NAMALWA (cell line): ENCODE measurements at regions not wholly inside any gene's neighbourhood (a gene's known extent, or its start where the extent isn't known, plus 50 kb on each side); places are given as distances from the start of the nearest gene placed in this dataset.

Experiments
- DNase-seq: peaks from one replicate; pipeline ENCODE4 v3.0.0-alpha.2; 2015; ENCODE audit warnings: low spot score

DNA sequence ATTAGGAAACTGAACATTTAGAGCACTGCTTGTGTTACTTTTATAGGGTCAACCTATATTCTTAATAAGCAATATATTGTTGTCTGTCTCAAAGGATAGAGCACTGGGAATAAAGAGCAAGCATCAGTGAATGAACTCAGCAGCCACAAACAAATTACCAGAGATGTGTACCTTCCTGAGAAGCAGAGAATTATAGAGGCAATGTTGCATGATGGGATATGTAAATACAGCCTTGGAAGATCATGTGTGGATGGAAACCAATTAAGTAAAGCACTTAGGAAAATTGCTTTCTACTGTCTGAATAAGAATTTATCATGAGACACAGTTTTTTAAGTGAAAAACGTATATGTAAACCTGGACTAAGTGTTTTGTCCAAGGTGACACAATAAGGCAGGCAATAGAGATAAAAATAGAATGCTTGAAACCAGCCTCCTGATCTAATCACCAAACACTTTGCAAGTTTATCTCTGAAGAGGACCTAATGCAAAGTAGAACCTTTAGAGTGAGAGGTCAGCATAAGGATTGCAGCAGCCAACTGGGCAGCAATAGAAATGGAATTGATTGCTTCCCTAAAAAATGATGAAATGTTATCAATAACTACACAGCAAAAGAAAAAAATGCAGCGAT, 848.0 kb downstream of the TUSC7 start:
- DNase-seq, result no peak

DNA sequence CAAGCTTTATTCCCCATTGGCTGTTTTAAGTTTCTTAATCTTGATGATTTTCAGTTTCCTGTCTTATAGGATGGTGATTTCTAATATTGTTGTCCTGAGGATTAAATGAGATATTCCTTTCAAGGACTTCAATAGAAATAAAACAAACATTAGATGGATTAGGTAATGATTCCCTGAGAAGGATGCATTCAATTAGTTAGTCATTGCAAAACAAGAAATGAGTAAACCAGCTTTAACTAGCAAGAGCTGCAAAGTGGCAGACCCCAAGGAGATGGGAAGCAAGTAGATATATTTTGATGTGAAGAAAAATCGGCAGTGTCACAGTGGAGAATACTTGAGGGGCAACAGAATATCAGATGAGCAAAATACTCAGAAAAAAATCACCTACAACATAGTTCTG, 849.1 kb downstream of the TUSC7 start:
- DNase-seq, result no peak

DNA sequence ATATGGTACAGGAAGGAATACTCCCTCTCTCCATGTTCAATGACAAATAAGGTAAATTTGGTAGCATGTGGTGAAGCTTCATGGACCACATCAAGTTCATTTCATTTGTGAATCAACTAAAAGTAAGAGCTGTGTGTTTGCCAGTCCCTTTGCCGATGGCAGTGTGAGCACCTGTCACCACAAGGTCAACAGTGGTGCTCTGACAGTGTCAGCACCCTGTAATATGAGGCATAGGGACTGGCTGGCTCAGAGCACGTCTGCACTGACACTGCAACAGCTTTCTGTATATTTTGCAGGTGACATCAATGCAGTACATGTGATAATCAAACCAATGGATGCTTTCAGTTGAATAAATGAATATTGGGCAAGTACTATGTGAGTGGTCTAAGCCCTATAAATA, 852.4 kb downstream of the TUSC7 start:
- no peak for DNase-seq

DNA sequence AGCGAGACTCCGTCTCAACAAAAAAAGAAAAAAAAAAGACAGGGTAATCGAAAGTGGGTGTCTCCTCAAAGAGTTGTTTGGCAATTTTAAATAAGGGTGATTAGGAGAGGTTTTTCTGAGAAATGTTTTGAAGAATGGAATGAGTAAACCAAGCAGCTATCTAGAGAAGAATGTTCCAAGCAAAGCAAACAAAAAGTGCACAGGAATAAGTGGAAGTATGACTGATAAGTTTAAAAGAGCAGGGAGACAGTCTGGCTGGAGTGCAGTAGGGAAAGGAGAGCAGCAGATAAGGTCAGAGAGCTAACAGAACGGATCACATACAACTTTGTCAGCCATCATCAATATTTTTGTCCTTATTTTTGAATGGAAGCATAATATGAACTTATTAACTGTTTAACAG, 853.5 kb downstream of the TUSC7 start:
- no peak for DNase-seq

DNA sequence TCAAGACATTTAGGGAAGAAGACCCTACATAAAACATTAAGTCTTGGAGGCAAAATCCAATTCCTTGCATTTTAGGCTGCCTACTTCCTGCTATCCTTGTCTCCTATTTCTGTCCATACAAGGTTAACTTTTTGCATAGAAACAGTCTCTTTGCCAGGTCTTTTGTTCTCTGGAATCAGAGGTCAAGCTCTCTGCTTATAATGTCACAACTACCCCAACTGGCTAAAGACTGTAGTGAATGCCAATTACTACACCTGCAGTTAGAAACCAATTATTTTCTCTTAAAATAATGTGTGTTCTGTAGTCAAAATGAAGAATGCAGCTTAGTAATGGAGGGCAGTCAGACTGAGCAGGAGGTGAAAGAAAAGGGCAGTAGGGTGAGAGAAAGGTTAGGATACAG, 856.2 kb downstream of the TUSC7 start:
- DNase-seq, result no peak

DNA sequence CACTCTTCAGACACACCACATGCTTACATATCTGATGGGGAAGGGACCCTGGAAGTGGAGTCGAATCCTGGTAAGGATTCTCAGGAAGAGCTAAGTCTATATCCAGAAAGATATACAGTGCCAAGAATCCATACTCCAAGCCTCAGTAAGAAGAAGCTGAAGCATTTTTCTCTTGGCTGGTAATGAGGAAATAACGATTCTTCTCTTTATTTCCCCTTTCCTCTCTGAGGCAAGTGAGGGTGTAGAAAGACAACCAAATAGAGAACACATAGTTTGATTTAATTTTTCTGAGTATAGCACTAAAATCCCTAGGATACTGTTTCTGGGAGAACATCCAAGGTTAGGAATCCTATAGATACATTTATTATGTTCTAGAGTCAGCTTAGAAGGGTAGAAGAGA, 857.3 kb downstream of the TUSC7 start:
- DNase-seq, result no peak

DNA sequence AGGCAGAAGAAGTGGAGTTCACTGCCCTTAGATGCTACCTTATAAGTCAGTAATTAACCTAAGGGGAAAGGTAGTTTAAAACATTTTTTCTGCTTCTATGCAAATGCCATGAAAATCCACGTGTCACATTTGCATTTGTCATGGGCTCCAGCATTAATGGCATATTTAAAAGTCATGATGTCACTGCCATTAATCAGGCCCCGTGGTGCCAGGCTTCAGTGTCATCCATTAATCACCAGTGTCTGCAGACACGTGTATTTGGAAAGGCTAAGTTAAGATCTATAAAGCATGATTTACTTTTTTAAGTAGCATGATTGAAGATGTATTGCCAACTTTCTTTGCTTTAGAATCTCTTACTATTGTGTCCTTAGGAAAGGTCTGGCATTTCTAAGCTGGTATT, 857.8 kb downstream of the TUSC7 start:
- no peak for DNase-seq

DNA sequence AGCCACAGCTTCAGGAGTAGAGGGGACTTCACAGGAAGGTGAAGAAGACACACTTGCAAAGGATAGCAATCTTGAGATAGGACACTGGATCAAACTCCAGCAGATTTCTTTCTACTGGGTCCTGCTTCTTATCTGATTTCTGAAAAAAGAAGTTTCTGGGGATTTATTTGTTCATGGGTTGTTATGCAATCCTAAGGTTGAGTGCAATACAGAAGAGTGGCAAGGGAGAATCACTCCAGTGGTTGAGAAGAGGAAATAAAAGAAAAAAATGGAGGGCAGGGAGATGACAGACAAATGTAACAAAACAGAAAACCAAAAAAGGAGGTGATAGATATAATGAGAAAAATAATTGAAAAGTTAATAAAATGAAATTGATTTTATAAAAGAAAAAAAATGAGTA, 858.3 kb downstream of the TUSC7 start:
- no peak for DNase-seq

DNA sequence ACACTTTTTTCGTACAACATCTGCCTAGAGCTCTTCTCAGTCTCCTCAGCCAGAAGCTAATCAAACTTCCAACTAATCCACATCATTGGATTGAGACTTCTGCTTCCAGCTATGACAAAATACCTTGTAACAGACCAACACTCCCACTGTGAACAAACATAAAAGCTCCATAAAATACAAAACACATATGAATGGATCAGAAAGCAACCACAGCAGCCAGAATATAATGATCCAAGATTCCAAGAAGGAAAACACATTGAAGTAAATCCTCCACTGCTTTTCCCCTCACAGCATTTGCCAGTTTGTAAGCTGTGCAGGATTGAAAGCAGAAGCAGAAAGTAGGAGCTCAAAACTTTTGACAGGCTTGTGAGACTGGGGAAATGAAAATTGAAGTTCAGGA, 863.2 kb downstream of the TUSC7 start:
- DNase-seq, result no peak

DNA sequence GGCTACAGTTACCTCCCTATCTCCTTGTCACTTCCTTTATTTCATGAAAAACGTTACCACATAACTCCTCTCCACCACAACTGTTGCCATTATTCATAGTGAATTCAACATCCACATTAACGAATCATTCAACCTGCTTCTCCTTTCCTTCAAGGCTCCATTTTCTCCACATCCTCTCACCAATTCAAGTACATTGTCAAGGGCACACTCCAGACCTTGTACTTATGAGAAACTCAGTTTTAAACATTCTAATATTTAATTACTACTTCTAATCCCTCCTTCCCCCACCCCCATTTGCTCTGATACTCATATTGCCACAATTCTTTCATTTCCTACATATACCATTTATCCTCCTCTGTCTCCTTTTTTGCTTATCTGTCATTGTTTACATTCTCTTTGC, 871.2 kb downstream of the TUSC7 start:
- DNase-seq, result no peak

DNA sequence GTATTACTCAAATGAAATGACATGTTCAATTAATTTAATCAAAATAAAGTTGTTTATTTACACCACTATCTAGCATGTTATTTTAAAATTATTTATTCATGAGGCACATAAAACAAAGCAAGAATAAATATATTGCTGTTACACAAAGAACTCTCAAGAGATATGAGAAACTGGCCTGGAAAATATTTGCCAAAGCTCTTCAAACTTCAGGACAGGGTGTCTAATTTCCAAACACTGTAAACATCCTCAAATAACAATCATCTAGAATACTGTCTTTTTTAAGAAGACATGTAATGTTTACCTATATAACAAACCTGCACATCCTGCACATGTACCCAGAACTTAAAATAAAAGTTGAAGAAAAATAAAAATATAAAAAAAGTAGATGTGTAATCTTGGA, 876.6 kb downstream of the TUSC7 start:
- no peak for DNase-seq

DNA sequence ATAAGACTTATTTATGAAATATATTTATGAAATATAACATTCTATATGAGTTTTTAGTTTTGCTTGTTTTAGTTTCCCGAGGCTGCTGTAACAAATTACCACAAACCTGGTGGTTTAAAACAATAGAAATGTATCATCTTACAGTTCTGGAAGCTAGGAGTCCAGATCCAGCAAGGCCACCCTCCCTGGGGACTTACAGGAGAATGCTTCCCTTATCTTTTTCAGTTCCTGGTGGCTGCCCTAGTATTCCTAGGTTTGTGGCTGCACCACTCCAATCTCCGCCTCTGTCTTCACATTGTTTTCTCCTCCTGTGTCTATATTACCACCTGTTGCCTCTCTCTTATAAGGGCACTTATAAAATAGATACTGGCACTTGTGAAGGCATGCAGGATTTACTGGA, 877.8 kb downstream of the TUSC7 start:
- DNase-seq, result no peak

DNA sequence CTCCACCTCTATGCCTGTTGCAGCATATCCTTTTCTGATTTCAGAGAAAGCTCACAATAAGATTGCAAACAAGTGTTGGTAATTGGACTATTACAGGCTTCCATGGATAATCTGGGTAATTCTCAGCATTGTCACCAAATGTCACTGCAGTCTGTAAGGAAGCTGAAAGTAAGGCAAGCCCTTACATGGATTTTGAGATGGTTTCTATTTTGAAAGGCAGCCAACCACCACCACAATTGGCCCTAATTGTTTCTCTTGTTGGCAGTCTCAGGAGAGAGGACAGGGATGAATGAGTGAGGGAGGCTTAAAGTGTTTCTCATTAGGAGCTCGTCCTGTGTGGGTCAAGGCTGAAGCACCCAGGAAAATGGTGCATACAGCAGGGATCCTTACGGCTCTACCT, 879.9 kb downstream of the TUSC7 start:
- DNase-seq, result no peak

DNA sequence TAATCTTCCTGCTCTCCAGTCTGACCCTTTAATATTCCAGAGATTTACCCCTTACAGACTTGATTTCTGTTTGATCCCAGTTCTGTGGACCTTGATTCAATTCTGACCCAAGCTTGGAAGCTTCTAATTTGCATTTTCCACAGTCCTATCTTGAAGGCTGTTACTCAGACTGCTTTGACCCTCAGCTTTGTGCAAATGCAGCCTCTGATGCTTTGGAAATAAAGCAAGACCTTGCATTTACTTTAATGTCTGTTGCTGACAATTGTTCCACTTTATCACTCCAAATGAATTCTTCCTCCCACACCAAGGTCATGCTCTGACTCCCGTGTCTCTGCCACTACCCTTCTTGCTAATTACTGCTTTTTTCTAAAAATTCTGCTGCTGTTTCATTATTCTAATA, 886.0 kb downstream of the TUSC7 start:
- DNase-seq, result no peak

DNA sequence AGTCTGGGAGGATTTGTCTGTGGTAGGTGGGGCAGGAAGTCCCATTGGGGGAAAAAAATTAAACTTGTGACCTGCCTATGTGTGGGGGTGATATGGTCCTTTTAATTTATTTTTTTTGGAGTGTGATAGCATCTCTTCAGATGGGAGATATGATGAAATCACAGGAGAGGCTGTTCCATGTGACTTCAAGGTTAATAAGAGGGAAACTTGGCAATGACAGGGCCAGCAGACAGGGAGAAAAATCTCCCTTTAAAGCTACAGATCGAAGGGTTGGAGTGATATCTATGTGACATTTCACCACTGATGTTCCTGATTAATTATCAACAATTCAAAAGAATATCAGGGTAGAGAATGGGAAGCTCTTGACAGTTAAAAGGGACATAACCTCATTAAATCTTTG, 886.9 kb downstream of the TUSC7 start:
- no peak for DNase-seq

DNA sequence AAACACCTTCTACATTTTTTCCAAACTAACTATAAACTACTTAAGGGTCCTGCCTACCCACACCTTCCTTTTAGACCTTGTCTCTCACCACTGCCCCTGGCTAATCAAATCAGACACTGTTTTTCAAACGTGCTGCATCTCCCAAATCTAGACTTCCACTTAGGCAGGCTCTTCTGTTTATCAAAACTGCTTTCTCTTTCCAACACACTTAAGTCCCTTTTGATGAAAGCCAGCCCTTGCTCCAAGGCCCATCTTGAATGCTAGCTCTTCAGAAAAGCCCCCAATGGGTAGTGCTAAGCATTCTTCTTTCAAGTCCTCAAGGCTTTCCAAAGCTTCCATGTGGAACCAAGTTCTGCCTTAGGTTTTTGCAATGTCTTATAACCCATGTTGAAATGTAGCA, 888.3 kb downstream of the TUSC7 start:
- no peak for DNase-seq

DNA sequence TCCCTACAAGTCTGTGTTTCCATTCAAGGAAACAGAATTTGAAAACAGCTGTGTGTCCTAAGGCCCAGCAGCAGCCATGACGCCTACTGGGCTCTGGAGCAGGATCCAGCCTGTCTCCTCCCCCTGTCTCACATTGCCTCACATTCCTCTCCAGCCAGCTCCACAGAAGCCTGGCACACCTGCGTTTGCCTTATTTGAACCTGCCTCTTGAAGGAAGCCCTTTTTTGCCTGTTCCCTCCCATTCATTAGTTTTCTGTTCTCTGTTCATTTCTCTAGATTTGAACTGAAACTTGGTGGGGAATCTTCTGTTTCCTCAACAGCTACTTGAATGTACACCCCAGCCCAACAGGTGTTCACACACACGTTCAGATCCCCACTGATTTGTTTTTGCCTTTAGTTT, 890.5 kb downstream of the TUSC7 start:
- no peak for DNase-seq

DNA sequence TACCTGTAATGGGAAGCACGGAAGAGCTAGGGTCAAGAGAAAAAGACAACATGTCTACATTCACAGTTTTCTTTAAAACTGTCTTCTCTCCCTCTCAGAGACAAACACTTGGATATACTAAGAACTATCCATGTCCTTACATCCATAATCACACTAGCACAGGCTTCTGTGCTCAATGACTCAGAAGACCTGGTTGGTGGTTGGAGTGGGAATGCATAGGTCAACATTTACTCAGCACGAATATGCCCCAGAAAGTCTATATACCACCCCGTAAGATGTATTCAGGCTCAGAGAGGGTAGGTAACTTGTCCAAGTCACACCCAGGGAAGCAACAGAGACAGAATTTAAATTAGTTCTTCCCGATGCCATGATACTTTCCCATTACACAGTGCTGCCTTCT, 891.1 kb downstream of the TUSC7 start:
- DNase-seq, result no peak

DNA sequence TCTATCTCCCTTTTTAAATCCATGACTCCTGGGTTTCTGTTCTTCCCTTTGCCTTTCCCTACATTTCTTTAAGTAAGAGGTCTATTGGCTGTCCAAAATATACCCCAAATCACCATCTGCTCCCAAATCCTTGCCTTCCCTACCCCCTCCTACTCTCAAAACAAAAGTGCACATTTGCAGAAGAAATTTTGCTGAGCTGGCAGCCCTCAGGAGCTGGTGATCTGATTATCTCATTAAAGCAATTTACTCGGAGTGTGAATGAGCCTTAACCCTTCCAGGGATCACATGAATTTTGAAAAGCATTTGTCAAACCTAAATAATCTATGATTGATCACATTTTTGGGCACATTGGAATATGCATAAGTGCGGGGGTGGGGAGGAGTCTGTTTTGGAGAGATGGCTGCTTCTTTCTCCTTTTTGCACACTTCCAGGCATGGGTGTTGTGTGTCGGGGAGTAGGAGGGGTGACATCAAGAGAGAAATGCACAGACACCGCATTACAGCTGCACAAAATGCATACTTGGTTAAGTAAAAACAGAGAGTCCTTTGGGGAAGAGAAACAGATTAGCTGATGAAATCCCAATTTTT, 892.6 kb downstream of the TUSC7 start:
- no peak for DNase-seq

DNA sequence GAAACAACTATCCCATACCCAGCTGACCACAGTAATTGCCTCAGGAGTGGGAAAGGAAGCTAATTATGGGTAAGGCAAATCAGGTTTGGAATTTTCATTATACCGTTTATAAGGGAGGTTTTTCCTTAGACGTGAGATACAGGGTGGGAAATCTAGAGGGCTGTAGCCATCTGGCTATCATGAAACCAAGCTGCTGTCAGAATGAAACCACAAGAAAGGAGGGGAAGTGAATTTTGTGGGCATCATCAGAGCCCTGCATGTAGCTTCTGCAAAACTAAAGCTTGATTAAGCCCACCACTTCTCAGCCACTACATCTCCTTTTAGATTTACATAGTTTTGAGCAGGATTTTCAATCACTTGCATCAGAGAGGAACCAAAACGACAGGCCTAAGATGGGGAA, 893.5 kb downstream of the TUSC7 start:
- DNase-seq, result no peak

DNA sequence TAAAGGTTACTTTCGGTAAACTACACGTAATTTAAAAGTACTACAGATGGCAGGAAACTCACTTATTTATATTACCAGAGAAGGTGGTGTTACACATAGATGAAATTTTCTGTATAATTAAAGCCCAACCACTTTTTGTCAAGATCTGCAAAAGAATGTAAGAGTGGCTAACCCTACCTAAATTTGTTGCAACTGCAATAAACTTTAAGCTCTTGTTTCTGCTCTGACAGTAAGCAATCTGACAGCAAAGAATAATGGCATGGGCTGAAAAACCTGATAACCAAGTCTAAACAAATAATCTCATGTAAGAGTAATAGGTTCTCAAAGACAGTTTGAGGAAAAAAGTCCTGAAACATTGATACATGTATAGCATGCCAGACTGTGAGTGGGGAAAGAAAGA, 897.3 kb downstream of the TUSC7 start:
- no peak for DNase-seq

DNA sequence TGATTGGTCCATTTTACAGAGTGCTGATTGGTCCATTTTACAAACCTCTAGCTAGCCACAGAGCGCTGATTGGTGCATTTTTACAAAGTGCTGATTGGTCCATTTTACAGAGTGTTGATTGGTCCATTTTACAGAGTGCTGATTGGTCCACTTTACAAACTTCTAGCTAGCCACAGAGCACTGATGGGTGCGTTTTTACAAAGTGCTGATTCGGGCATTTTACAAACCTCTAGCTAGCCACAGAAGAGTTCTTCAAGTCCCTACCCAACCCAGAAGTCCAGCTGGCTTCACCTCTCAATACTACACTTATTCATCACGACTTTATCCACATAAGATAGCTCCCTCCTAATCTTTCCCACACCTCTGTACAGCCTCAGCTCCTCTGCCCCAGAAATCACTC, 899.8 kb downstream of the TUSC7 start:
- DNase-seq, result no peak

DNA sequence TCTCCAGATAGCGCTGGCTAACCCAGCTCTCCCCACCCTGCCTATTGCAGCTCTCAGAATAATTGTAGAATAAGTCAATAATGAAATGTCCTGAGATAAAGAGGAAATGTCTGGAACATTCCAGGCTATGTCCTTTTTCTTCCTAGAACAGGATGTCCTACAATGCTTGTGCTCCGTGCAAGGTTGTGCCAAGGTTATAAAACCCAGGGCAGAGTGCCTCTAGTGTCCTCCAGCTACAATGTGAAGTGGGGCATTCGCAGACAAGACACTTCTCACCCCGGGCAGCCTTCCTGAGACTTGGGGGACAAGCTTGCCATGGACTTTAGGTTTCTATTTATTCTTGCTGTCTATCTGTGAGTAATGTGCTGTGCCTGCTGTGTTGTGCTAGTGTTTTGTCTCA, 900.6 kb downstream of the TUSC7 start:
- no peak for DNase-seq

DNA sequence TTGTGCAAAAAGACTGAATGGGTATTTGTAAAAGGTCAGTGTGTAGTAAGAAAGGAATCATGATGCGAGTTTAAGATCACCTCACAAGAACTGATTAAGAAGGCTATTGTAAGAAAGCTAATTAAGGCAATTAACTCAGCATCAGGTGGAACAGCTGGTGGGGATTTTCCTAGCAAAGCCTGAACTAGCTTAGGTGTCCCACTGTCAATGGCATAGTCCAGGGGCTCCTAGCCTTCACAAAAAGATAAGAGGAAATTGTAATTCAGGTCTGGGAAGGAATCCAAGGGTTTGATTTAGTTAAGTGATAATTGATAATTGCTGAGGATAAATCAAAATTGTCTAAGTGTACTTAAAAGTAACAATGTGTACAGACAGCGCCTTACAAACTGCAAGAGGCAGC, 901.6 kb downstream of the TUSC7 start:
- DNase-seq, result no peak

DNA sequence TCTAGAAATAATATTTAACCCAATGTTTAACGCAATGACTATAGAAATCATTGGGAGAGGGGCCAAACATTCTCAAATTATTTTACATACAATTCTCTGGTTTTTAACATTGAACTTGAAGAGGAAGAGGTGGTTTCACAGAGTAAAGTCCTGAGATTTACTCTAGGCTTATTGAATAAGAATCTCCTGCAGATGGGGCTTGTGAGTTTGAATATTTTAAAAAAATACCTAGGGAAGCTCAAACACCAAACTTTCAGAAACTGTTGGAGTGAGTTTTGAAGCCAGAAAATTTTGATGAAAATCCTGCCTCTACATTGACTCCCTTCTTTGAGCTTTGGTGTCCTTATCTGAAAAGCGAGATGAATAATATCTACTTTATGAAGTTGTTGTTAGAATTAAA, 906.6 kb downstream of the TUSC7 start:
- no peak for DNase-seq
